ENCODE measurements at regions not wholly inside any gene's neighbourhood (a gene's known extent, or its start where the extent isn't known, plus 50 kb on each side); places are given as distances from the start of the nearest gene placed in this dataset.

DNA sequence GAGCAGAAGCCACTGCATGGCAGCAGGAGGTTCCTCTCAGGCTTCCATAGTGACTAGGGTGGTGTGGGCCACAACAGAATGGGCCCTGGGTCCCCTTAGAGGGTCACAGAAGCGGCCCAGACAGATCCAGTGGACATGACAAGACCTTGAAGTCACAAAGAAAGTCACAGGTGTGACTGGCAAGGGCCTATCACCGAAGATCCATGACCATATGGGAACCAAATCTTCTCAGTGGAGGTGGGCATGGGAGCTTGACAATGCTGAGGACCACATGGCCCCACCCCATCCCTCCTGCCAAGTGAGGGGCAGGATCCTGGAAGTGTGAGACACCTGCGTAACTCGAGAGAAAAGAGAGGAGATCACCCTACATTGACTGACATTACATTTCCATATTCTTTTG lies 332.4 kb downstream of the MSX2 start:
- H3K27ac Mint-ChIP-seq, result no peak overlapping the region

DNA sequence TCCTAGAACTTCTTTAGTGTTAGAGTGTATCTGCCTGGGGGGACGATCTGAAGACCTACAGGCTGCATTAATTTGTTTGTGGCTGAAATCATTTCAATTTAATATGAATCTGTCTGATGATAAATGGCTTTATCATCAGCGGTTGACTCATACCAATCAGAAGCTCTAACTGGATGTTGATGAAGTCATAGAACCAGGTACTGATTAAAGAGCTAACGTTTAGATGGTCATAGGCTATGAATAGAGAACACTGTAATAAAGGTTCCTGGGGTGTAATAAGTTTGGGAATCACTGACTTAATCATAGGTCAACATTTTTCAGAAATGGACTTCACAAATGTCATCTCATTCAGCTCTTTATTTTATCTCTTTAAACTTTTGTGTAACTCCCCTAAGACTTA lies 329.9 kb downstream of the MSX2 start:
- Mint-ChIP-seq H3K9me3 (no peaks in the 10 kb centered on the region), H3K27ac (no peak overlapping the region), H3K36me3 (no peaks in the 10 kb centered on the region), H3K27me3 (peaks cover 2% of the 10 kb centered on the region), H3K4me1 (peaks cover 2% of the 10 kb centered on the region), H3K4me3 (no peak overlapping the region)

More for the DNA sequence above, 332.4 kb downstream of the MSX2 start:
- Mint-ChIP-seq H3K4me1 (peaks cover 14% of the 10 kb centered on the region), H3K9me3 (no peaks in the 10 kb centered on the region), H3K4me3 (no peak overlapping the region), H3K27me3 (peaks cover 2% of the 10 kb centered on the region), H3K36me3 (no peaks in the 10 kb centered on the region)

DNA sequence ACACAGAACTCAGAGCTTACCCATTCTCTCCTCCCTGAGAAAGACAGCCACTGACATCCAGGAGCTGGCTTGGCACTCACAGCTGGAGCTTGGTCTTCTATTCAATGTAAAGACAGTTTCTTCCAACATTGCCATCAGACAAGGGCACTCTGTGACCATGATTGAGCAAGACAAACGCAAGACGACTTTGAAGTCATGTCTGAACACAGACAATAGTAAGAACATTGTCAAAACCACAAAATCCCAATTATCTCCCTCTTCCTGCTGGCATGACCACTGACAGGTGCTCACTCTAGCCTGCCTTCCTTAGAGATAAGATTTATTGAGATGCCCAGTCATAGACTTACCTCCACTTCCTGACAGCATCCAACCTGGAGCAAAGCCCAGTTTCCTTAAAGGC lies 328.0 kb downstream of the MSX2 start:
- peaks cover 3% of the 10 kb centered on the region for H3K27me3 Mint-ChIP-seq
- H3K9me3 Mint-ChIP-seq, result no peaks in the 10 kb centered on the region
- no peaks in the 10 kb centered on the region for H3K36me3 Mint-ChIP-seq
- H3K4me1 Mint-ChIP-seq, result no peaks in the 10 kb centered on the region
- no peak overlapping the region for H3K27ac Mint-ChIP-seq
- H3K4me3 Mint-ChIP-seq, result no peak overlapping the region

DNA sequence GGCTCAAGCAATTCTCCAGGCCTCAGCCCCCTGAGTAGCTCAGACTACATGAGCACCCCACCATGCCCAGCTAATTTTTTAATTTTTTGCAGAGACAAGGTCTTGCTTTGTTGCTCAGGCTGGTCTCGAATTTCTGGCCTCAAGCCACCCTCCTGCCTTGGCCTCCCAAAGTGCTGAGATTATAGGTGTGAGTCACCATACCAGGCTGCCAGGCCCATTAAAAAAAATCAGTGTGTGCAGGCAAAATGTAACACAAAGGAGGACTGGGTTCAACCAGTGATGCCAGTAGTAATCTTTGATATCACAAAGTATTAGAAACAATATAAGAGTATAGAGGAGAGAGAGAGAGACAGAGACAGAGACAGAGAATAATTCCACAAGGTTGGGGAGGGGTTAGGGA lies 322.7 kb downstream of the MSX2 start:
- Mint-ChIP-seq H3K27ac (no peak overlapping the region), H3K36me3 (no peaks in the 10 kb centered on the region), H3K4me3 (no peak overlapping the region), H3K27me3 (peaks cover 7% of the 10 kb centered on the region), H3K9me3 (peaks cover 4% of the 10 kb centered on the region), H3K4me1 (no peaks in the 10 kb centered on the region)

DNA sequence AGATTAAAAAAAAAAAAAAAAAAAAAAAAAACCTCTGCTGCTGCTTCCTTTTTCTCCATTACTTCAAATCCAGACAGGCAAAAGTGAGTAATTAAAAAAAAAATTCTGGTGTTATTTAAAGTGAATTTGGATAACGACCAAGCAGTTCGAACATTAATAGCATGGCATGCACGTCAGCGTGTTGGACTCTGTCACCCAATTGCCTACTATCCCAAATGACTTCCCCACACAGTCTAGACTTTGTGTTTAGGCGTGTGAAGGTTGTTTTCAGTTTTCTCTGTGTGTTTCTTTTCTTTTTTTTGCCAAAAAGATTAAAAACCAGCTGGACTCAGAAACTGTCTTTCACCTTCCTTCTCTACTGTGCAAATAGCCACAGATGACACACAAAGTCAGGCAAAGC lies 321.4 kb downstream of the MSX2 start:
- Mint-ChIP-seq H3K27me3 (peaks cover 5% of the 10 kb centered on the region), H3K36me3 (no peaks in the 10 kb centered on the region), H3K4me3 (no peak overlapping the region), H3K9me3 (peaks cover 4% of the 10 kb centered on the region), H3K4me1 (no peaks in the 10 kb centered on the region), H3K27ac (no peak overlapping the region)

DNA sequence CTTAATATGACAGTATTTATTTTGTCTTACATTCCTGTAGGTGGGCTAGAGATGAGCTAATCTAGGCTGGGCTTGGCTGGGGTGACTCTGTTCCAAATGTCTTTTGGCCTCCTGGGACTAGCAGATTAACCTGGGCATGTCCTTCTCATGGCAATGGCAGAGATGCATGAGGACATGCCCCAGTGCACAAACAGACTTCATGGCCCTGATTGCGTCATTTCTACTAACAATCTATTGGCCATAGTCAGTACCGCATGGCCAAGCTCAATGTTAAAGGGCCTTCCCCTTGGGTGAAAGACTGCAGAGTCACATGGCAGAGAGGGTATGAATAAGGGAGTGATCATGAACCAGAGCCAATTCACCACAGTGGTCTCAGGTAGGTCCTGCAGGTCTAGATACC lies 313.4 kb downstream of the MSX2 start:
- no peaks in the 10 kb centered on the region for H3K36me3 Mint-ChIP-seq
- no peaks in the 10 kb centered on the region for H3K4me1 Mint-ChIP-seq
- H3K27me3 Mint-ChIP-seq, result peaks cover 2% of the 10 kb centered on the region
- no peak overlapping the region for H3K27ac Mint-ChIP-seq
- no peaks in the 10 kb centered on the region for H3K9me3 Mint-ChIP-seq
- no peak overlapping the region for H3K4me3 Mint-ChIP-seq

DNA sequence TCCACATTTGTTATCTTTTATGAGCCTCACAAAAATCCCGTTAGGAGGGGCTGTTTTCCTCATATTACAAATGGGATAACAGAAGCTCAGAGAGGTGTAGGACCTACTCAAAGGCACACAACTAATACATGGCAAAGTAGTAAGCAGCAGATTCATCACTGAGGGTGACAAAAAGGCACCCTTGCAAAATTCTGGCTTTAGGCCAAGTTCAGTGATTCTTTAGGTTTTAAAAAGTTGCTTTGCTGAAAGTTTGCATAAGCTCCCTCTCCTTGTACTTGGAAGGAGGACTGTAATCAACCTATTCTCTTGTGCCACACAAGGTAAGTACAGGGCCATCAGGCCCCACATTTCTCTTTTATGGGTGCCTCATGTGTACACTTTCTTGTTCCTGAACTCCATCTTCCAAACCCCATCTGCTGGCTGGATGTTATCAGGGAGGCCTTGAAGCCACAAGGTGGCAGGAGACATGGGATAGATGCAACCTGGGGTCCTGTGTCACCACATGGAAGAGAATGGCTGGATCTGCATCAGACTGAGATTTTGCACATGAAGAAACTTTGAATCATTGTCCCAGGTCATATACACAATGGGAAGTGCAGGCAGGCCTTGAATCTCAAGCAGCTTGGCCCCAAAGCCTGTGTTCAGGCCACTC lies 311.6 kb downstream of the MSX2 start:
- Mint-ChIP-seq H3K4me1 (no peaks in the 10 kb centered on the region), H3K4me3 (no peak overlapping the region), H3K9me3 (no peaks in the 10 kb centered on the region), H3K36me3 (no peaks in the 10 kb centered on the region), H3K27me3 (peaks cover 5% of the 10 kb centered on the region), H3K27ac (no peak overlapping the region)

DNA sequence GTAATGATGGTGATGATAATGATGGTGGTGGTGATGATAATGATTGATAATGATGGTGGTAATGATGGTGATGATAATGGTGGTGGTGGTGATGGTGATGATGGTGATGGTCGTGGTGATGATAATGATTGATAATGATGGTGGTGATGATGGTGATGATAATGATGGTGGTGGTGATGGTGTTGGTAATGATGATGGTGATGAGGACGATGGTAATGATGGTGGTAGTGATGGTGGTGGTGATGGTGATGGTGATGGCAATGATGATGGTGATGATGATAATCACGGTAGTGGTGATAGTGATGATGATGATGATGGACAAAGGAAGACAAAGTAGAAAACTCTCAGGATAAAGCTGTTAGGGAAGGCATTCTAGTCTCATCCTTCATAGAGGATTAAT lies 310.5 kb downstream of the MSX2 start:
- H3K9me3 Mint-ChIP-seq, result no peaks in the 10 kb centered on the region
- no peaks in the 10 kb centered on the region for H3K4me1 Mint-ChIP-seq
- H3K27ac Mint-ChIP-seq, result no peak overlapping the region
- peaks cover 5% of the 10 kb centered on the region for H3K27me3 Mint-ChIP-seq
- no peaks in the 10 kb centered on the region for H3K36me3 Mint-ChIP-seq
- no peak overlapping the region for H3K4me3 Mint-ChIP-seq

DNA sequence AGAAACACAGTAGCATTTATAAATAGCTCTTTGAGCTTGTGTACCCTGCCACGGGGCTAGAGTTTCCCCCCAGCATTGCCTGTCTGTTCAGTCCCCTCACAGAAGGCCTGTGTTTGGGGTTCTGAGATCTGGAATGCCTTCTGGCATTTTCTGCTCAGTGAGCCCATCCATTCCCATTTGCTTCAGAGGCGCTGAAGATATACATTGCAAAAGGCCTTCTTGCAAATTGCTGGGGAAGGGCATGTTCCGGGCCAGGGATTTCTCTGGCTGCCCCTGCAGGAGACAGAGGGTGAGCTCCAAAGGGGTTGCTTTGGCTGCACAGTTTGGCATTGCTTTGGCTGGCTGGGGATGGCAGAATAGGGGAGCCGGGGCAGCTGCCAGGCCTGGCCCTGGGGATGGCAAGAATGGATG lies 308.4 kb downstream of the MSX2 start:
- Mint-ChIP-seq H3K27me3 (peaks cover 5% of the 10 kb centered on the region), H3K36me3 (no peaks in the 10 kb centered on the region), H3K4me1 (no peaks in the 10 kb centered on the region), H3K27ac (no peak overlapping the region), H3K4me3 (no peak overlapping the region), H3K9me3 (no peaks in the 10 kb centered on the region)

DNA sequence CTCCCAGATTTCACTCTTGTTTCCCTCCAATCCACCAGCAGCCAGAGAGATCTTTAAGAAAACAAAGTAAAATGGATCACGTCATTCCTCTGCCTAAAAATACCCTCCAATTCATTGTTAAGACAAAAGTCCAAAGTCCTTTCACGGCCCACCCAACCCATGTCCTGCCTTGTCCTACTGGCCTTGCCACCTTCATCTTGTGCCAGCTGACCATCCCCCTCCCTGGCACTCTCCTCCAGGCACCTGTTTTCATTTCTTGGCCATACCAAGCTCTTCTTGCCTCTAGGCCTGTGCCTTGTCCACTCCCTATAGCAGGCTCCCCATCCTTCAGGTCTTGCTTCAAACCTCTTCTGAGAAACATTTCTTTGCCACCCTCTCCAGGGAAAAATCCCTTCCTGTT lies 307.6 kb downstream of the MSX2 start:
- Mint-ChIP-seq H3K4me3 (no peak overlapping the region), H3K27me3 (peaks cover 5% of the 10 kb centered on the region), H3K4me1 (no peaks in the 10 kb centered on the region), H3K9me3 (no peaks in the 10 kb centered on the region), H3K36me3 (no peaks in the 10 kb centered on the region), H3K27ac (no peak overlapping the region)

DNA sequence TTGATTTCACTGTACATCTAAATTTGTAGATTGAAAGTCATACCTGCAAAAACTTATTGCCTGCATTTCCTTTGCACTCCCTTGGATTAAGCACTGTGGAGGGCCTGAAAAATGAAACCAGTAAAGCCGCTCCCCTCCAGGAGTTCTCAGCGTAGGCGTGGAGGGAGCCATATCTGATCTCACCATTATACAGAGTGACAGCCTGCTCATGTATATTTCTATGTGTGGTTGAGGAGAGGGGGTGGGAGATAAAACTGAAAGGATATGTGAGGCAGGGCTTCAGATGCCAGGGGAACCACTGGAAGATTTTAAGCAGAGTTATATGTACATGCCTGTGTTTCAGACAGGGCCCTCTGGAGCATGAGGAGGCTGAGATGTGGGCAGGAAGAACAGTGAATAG lies 303.0 kb downstream of the MSX2 start:
- no peaks in the 10 kb centered on the region for H3K9me3 Mint-ChIP-seq
- peaks cover 3% of the 10 kb centered on the region for H3K27me3 Mint-ChIP-seq
- H3K4me1 Mint-ChIP-seq, result no peaks in the 10 kb centered on the region
- no peak overlapping the region for H3K27ac Mint-ChIP-seq
- H3K4me3 Mint-ChIP-seq, result no peak overlapping the region
- H3K36me3 Mint-ChIP-seq, result no peaks in the 10 kb centered on the region

DNA sequence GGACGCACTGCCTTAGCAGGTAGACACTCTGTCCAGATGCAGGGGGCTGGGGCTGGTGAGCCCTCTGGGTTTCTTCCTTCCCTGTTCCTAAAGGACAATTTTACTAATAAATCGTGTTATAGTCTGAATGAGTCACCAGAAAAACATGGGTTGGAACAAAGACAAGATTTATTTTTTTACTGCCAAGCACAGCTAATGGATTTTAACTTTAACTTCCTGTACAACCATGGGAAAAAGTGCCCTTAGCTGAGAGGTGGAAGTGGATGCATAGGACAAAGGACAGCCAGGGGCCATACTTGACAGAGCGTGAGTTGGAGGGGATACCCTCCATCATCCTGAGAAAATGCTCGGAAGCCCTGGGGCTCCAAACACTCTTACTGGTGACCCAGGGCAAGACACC lies 300.7 kb downstream of the MSX2 start:
- Mint-ChIP-seq H3K4me1 (no peaks in the 10 kb centered on the region), H3K27ac (no peak overlapping the region), H3K36me3 (no peaks in the 10 kb centered on the region), H3K9me3 (no peaks in the 10 kb centered on the region), H3K27me3 (peaks cover under 1% of the 10 kb centered on the region), H3K4me3 (no peak overlapping the region)

DNA sequence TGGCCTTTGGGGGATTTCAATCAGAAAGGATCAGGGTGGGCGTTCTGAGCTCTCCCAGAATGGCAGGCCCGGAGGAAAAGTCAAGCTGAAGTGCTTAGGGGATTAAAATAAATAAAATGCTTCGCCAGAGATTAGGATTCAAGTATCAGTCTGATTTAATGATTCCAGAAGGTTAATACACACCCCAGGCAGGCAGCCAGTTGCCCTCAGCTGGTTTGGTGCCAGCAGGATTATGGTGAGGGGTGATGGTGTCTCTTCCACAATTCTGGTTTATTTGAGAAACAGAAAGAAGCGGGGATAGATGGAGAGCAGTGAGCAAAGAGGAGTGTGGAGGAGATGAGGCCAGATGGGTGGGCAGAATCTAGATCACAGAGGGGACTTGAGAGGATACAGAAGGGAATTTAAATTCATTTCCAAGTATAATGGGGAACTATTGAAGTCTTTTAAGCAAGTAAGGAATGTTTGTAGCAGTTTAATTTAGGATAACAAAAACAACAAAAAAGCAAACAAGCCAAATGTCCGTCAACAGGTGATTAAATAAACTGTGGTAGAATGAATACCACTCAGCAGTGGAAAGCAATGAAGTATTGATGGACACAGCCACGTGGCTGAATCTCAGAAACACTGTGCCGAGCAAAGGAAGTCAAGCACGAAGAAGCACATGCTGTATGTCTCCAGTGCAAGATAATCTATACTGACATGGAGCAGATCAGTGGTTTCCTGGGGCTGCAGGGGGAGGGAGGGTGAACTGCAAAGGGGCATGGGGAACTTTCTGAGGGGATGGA lies 297.7 kb downstream of the MSX2 start:
- H3K4me3 Mint-ChIP-seq, result no peak overlapping the region
- H3K4me1 Mint-ChIP-seq, result no peaks in the 10 kb centered on the region
- peaks cover 5% of the 10 kb centered on the region for H3K27me3 Mint-ChIP-seq
- H3K27ac Mint-ChIP-seq, result no peak overlapping the region
- no peaks in the 10 kb centered on the region for H3K36me3 Mint-ChIP-seq
- no peaks in the 10 kb centered on the region for H3K9me3 Mint-ChIP-seq

DNA sequence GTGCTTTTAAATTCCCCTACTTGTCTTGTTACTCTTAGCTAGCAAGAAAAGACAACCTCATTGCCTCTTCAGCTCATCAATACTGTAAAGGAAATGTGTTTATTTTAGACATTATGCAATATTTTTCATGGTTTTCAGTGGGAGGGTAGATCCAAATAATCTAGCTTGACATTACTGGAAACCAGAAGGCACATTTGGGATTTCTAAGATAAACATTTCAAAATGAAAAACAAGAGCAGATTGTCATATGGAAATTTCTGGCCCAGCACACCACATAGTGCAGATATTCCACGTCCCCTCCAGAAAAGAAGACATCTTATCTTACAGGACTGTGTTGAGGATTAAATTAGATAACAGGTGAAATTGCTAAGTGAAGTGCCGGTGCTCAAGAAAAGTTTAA lies 296.9 kb downstream of the MSX2 start:
- H3K36me3 Mint-ChIP-seq, result no peaks in the 10 kb centered on the region
- H3K4me3 Mint-ChIP-seq, result no peak overlapping the region
- no peaks in the 10 kb centered on the region for H3K4me1 Mint-ChIP-seq
- peaks cover 5% of the 10 kb centered on the region for H3K27me3 Mint-ChIP-seq
- no peaks in the 10 kb centered on the region for H3K9me3 Mint-ChIP-seq
- no peak overlapping the region for H3K27ac Mint-ChIP-seq

DNA sequence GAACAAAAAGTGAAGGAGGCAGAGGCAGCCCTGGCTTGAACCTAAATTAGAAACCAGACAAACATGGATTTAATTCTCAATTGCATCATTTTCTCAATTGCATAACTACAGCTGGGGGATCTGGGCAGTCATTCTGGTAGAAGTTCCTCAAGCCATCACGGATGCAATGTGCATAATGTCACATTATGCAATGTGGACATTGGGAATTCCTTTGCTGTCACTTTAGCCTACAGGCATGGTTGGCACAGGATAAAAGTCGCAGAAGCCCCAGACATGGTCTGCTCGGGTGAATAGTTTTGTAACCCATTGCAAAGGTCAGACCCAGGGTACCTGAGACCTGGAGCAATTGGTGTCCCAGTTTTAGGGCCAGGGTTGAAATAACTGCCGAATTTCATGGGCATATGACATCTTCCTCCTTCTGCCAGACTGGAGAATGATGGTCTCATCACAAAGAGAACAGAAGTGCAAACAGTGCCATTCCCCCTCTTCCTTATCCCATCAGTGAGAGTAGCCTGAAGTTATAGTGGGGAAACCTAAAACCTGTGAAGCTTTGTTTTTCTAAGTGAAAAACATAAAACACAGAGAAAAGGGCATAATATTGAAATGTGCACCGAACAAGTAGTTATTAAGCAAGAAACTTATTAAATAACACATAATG lies 290.8 kb downstream of the MSX2 start:
- H3K27me3 Mint-ChIP-seq, result peaks cover 5% of the 10 kb centered on the region
- H3K4me3 Mint-ChIP-seq, result no peak overlapping the region
- H3K9me3 Mint-ChIP-seq, result no peaks in the 10 kb centered on the region
- H3K36me3 Mint-ChIP-seq, result no peaks in the 10 kb centered on the region
- H3K27ac Mint-ChIP-seq, result no peak overlapping the region
- H3K4me1 Mint-ChIP-seq, result no peaks in the 10 kb centered on the region

DNA sequence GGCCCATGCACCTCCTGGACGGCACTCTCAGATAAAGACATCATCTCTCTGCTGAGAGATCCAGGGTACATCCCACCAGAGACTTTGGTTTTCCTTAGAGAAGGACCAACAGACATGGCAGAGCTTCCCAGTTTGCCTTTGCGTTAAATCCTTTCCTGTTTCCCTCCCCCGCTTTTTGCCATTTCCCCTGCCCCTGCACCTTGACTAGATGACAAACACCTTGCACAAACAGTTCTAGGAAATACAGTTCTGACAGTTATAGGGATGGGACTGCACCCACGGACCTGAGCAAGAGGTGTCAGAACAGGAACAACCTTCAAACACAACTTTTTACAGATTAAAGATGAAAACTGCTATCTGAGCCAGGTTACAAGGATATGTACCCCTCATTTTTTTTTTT lies 288.9 kb downstream of the MSX2 start:
- Mint-ChIP-seq H3K9me3 (no peaks in the 10 kb centered on the region), H3K27ac (no peak overlapping the region)

More for the DNA sequence above, 288.9 kb downstream of the MSX2 start:
- no peaks in the 10 kb centered on the region for H3K36me3 Mint-ChIP-seq
- peaks cover 1% of the 10 kb centered on the region for H3K27me3 Mint-ChIP-seq
- H3K4me1 Mint-ChIP-seq, result no peaks in the 10 kb centered on the region
- H3K4me3 Mint-ChIP-seq, result no peak overlapping the region
